ENCODE measurements at regions not wholly inside any gene's neighbourhood (a gene's known extent, or its start where the extent isn't known, plus 50 kb on each side); places are given as distances from the start of the nearest gene placed in this dataset.

DNA sequence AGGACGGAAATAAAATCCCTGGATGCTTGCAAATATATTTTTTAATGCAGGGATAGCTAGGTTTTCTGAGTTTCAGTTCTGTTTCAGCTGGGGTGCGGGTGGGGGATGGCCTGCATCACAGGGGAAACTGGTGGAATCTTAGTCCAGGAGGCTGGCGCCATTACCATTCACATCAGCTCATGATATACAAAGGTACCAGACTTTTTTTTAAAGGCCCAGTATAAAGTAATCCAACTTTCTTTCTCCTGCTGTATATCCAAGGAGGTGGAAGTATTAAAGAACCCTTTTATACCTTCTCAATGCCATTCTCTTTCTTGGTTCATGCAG is 343.8 kb downstream of the KCNRG start:
- in situ Hi-C loops (cut with MboI; ENCODE audit: low pct_unique_long_range_greater_than_20kb, low sequenced_read_pairs) = no loop called here
- DNase-seq = no peak

DNA sequence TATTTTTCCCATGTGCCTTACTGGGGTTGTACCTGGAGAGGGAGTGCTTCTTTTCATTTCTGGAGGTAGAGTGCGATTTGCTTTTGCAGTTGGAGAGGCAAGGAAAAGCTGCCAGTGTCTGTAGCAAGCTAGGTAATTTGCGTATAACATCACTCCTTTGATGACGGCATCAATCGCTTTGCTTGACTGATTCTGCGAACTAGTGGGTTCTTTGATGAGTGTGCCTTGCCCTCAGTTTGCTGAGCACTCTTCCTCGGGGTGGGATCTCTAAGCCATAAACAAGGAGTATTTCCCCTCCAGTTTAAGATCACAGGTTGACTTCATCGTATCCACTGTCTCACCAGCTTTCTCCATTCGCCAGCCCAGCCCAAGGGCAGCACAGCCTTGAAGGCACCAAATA is 344.5 kb downstream of the KCNRG start:
- in situ Hi-C loops (cut with MboI; ENCODE audit: low pct_unique_long_range_greater_than_20kb, low sequenced_read_pairs) = no loop called here
- no peak for DNase-seq

DNA sequence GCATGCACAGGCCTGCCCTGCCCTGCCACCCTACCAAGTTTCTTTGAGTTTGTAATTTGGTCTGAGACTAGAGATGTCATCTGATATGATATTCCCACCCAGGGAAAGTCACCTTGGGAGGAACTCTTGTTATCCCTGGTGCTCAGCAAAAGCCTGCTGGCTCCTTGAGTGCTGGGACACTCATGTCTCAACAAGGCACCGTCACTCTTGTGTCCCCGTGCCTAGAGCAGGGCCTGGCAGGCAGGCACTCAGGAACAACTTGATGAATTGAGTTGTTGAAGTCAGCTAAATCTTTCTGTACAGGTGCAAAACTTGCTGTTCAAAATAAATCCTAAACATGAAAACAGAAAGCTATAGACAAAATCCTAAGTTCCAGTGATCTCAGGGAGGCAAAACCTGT is 345.4 kb downstream of the KCNRG start:
- in situ Hi-C loops (cut with MboI; ENCODE audit: low pct_unique_long_range_greater_than_20kb, low sequenced_read_pairs) = no loop called here
- no peak for DNase-seq

DNA sequence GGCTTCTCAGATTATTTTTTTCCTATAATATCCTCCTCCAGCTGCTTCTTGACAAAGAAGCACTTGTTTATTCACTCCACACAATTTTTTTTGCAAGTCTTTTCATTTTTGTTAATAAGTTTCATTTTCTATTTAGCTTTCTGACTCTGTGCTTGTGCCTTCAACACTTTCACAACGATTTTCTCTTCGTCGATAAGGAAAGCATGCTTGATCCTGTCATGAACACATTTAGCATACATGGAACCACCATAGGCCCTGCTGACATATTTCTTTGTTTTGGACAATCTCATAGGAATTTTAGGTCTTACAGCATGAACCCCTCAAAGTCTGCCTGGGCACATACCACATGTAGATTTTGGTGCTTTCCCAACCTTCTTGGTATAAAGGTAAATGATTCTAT is 346.0 kb downstream of the KCNRG start:
- in situ Hi-C loops (cut with MboI; ENCODE audit: low pct_unique_long_range_greater_than_20kb, low sequenced_read_pairs) = no loop called here
- no peak for DNase-seq

DNA sequence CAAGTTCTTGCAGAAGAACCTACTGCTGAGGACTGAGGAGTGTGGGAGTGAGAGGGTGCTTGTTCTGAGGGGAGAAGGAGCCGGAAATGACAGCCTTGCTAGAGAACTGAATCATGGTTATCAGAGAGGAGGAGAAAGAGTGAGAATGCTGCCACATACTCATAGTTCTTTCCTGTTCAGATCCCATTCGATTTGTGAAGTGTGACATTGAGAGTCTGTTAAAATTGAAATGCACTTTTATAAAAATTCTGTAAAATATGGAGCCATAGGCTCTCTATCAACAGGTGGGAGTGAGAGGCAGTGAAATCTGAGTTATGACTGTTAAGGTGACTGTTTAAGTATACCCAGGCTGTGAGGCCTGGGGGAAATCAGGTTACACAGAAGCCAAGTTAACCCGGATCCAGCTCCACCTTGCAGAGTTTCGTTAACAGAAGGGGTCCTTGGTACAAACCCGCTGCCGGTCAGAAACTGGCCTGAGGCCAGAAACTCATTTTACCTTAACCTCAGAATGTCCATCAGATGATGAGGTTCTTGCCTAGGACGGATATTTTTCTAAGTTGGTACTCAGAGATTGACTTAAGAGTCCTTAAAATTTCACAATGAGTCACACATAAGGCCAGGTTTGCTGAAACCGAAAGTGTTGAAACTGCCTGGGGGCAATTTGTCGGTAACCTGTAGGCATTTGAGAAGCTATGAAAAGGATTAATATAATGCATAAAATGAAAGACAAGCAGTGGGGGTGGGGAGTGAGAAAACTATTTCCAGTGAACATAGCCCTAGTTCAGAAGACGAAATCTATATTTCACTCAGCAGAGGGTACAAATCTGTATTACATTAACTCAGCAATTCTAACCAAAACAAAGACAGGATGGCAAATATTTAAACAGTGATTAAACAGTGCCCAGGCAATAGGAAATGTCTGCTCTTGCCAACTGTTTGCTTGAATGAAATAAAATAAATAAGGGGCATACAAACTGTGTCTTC is 350.5 kb downstream of the KCNRG start:
- in situ Hi-C loops (cut with MboI; ENCODE audit: low pct_unique_long_range_greater_than_20kb, low sequenced_read_pairs) = no loop called here
- DNase-seq = no peak

DNA sequence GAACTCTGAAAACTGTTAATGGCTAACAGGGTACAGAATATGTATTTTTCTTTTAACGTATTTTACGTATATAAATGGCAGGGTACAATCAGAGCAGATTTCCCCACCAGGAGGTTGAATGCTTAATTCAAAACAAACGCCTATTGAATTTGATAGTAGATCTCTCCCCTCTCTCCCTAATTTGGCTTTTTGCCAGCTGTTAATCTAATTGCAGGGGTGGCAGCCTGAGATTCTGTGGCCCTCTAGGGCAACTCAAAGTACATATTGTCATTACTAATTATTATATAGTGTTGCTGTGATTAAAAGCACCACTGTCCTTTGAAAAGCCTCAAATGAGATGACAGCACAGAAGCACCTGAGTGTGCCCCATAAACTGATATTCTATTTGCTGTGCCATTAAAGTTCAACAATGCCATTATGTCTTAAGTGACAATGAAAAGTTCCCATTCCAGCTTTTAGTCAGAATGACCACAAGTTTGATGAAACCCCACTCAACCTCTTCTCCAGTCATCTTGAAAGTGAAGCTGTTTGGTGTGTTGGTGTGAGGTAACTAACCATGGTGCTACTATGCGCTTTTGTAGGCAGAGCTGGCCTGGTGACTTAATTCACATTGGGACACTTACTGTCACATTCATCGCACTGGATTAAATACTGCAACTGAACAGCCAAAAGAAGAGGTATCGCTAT is 351.4 kb downstream of the KCNRG start:
- DNase-seq = no peak
- in situ Hi-C loops (cut with MboI; ENCODE audit: low pct_unique_long_range_greater_than_20kb, low sequenced_read_pairs) = no loop called here

DNA sequence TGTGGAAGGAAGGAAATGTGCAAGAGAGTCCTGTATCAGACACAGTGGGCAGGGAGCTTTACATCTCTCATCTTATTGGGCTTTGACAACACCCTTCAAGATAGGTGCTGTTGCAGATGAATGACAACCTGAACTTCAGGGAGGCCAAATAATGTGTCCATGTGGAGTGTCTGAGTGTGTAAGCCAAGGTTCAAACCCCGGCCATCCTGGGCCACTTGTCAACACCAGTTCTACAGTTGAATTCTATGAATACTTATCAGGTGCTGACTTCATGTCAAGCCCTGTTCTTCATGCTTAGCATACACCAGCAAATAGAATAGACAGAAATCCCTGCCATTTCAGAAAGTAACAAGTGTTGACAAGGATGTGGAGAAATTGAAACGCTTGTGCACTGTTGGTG is 354.4 kb downstream of the KCNRG start:
- in situ Hi-C loops (cut with MboI; ENCODE audit: low pct_unique_long_range_greater_than_20kb, low sequenced_read_pairs) = no loop called here
- DNase-seq = no peak

DNA sequence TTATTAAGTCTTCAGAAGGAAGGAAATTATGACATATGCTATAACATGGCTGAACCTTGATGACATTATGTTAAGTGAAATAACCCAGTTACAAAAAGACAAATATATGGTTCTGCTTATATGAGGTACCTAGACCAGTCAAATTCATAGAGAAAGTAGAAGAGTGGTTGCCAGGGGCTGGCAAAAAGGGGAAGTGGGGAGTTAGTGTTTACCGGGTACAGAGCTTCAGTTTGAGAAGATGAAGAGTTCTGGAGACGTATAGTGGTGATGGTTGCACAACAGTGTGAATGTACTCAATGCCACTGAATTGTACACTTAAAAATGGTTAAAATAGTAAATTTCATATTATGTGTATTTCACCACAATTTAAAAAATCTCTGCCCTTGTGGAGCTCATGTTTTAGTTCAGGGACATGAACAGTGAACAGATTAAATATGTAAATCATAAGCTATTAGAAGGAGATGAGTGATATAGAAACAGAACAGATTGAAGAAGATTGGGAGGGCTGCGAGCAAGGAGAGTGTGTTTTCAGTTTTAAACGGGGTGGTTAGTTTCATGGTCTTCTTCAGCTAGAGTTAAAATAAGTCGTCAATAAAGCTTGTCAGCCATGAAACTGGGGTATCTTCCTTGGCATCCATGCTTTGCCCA is 355.2 kb downstream of the KCNRG start:
- in situ Hi-C loops (cut with MboI; ENCODE audit: low pct_unique_long_range_greater_than_20kb, low sequenced_read_pairs) = no loop called here
- DNase-seq = peak; percentile 70

DNA sequence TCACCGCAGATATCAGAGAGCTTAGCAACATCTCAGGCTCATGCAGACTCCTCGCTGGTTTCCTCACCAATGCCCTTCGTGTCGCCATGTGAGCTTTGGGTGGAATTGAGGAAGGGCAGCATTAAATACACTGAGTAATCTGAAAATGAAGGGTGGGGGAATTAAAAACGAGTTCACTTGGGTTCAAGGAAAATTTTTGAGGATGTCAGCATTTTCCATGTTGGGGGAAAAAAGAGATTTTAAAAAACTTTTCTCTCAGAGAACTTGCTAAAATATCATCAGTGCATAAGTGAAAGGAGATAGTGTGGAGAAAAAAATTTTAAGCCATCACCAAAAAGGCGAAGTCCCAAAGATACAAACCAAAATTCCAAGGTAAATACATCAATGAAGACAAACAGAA is 359.3 kb downstream of the KCNRG start:
- no peak for DNase-seq
- in situ Hi-C loops (cut with MboI; ENCODE audit: low pct_unique_long_range_greater_than_20kb, low sequenced_read_pairs) = no loop called here

DNA sequence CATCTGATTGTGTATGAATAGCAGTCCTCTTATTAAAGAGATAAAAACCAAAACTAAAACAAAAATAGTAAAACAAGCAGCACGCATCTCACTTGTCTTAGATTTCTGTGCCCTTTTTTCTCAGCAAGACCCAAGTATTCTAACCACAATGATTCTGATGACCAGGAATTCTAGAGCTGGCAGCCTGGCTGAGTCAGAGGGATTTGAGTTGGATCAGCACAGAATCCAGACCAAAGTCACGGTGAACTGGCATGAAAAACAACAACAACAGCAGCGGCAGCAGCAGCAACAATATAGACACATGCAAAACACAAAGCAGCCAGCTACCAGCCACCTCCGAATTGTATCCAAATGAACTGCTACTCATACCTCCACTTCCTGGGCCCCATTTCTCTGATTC is 360.5 kb downstream of the KCNRG start:
- in situ Hi-C loops (cut with MboI; ENCODE audit: low pct_unique_long_range_greater_than_20kb, low sequenced_read_pairs) = no loop called here
- DNase-seq = no peak

DNA sequence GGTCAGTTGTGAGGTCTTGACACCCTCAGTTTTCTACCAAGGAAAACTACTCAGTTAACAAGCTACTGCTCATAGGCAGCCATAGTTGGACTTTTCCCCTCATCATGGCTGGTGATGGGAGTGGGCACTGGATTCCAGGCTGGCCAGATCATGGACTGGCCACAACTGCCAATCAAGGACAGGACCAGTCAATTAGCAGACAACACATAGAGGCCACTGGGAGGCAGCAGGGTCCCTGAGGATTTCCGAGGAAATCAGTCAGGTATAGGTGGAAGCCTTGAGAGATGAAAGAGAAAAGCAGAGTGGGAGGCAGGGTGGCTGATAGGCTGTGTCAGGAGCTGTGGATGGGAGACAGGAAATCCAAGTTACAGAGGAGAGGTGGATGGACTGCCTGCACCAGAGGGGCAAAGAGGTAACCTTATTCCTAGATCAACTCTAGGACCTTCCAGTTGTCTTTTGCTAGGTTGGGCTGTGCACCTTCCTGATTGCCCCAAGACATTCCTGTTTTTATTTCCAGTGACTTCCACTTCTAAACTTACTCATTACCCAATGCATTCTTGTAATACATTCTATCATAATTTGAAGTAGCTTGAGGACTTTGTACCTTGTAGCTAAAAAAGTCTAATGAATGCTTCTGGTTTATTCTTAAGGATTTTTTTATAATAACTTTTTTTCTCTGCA is 361.8 kb downstream of the KCNRG start:
- in situ Hi-C loops (cut with MboI; ENCODE audit: low pct_unique_long_range_greater_than_20kb, low sequenced_read_pairs) = no loop called here
- no peak for DNase-seq

DNA sequence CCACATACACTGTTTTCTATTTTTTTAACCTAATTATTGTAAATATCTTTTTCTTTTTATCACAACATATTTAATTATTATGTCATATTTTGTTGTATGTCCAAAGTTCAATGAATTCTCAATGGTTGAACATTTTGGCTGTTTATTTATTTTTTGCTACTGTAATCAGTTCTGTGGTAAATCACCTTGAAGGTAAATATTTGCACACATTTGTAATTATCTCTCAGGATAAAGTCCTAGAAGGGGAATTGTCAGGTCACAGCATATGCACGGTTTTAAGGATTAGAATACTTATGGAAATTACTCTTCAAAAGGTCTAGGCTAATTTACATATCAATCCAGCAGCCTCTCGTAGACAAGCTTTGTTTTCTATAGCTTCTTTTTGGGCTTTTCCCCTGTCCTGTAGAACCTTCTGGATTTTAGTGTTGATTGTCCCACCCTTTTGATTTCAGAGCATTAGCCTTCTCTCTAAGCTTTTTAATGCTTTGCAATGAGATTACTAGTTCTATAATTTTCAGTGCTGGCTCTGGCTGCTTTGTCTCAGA is 362.6 kb downstream of the KCNRG start:
- in situ Hi-C loops (cut with MboI; ENCODE audit: low pct_unique_long_range_greater_than_20kb, low sequenced_read_pairs) = no loop called here
- DNase-seq = no peak

DNA sequence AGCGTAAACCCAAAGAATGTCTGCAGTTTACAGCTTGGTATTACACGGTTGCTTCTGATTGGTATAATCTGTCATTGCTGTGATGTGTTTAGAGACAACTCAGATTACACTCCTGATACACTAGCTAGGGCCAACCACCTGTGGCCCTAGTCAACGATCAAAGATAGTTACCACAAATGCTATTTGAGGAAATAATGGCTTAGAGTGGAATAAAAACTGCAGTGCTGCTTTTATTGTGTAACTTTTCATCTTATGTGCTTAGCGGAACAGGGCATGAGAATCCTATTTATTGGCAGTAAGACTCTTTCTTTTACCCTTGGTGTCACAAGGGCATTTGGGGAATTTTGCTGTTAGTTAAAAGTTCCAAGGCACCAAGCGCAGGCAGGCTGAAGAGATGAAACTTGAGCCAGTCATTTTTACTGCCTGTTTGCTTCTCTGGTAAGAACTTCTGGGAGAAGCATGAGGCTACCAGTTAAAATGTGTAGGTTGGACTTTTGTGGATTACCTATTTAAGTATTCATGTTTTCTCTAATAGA is 363.3 kb downstream of the KCNRG start:
- in situ Hi-C loops (cut with MboI; ENCODE audit: low pct_unique_long_range_greater_than_20kb, low sequenced_read_pairs) = no loop called here
- DNase-seq = no peak

DNA sequence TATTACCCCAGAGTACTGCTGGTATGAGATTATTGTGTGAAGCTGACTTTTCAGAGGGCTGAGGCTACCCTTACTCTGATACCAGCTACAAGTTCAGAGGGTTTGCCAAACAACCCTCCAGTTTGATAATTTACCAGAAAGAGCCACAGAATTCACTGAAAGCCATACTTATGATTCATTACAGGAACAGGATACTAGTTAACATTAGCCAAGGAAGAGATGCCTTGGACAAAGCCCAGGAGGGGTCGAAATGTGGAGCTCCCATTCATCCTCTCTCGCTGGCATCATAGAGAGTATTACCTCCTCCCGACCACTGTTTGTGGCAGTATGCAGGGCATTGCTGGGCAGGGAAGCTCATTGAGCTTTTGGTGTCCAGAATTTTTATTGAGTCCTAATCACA is 364.3 kb downstream of the KCNRG start:
- DNase-seq = no peak
- in situ Hi-C loops (cut with MboI; ENCODE audit: low pct_unique_long_range_greater_than_20kb, low sequenced_read_pairs) = no loop called here

DNA sequence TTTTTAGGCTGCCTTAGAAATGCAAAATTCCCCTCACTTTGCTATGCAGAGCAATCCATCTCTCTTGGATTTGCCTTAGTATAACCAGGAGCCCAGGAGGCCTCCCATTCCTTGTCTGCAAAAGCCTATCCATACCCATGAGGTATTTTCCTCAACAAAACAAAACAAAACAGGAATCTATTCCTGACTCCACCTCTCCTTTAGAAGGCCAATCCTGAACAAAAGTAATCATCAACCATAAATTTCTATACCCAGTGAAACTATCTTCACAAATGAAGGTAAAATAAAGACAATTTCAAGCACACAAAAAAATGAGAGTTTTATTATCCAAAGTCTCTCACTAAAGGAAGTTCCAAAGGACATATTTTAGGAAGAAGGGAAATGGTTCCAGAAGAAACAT is 365.7 kb downstream of the KCNRG start:
- DNase-seq = no peak
- in situ Hi-C loops (cut with MboI; ENCODE audit: low pct_unique_long_range_greater_than_20kb, low sequenced_read_pairs) = no loop called here

DNA sequence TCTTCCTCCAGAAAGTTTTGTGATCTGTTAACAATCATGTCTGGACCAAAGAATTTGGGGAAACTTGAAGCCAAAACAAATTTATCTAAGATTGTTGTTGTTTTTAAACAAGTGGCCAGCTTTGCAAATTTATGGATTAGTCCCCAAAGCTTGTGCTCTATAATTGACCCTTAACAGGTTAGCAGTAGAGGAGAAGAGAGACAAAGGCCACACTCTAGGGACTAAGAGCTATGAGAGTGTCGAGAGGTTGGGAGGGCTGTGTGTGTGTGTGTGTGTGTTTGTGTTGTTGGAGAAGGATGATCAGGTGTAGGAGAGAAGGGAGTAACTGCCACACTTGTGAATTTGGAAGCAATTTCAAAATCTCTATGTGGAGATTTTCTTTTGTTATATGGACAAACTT is 367.3 kb downstream of the KCNRG start:
- DNase-seq = no peak
- in situ Hi-C loops (cut with MboI; ENCODE audit: low pct_unique_long_range_greater_than_20kb, low sequenced_read_pairs) = no loop called here

DNA sequence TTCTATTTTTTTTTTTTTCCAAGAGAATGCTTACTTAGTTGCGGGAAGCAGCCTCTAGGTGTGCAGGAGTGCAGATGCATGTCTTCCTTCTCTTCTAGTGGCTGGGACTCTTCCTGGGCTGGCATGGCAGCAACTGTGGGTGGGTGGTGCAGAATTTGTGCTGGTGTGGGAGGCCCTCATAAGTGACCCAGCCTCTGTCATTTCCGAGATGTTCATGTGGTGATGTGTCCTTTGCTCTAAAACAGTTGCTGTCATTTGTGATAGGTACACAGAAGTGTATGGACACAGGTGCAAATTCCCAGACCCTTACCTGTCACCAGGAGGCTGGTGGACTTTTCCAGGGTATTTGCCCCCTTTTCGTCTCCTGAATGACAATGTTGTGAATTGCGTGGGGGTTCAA is 367.7 kb downstream of the KCNRG start:
- in situ Hi-C loops (cut with MboI; ENCODE audit: low pct_unique_long_range_greater_than_20kb, low sequenced_read_pairs) = no loop called here
- DNase-seq = no peak

DNA sequence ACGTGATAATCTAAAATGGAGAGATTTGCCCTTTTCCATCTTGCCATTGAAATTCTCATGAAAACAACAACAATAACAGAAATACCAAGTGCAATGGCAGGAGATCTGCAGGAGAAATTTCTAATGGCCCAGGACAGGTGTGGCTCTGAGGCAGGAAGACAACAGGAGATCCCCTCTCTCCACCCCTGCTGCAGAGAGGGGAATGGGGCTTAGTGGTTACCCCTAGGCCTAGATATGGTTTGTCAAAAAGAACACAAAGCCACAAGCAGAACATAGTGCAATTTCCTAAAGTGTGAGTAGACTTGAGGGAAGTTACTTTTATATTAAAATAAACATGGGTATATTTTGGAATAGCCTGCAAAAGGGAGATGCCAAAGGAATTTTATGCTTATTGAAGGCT is 369.5 kb downstream of the KCNRG start:
- in situ Hi-C loops (cut with MboI; ENCODE audit: low pct_unique_long_range_greater_than_20kb, low sequenced_read_pairs) = no loop called here
- no peak for DNase-seq

DNA sequence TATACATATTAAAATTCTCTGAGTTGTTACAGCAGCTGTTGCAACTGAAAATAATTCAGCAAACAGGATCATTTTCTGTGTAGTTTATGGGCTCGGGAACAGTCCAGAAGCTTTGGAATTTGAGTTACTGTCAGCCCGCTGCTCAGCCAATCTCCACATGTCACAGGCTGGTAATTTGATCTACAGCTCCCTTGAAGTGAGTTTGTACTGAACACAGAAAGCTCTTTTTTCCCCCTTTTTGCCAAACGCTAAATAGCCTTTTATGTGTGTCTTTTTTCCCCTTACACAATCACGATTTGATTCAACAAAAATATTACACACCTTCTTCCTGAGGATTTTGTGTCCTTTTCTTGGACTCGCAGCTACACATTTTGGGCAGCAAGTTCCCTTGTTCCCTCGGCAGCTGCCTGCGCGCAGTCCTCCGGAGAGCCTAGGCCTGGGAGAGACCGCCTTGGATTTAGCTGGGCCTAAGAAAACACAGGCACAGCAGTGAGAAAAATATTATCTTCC is 371.4 kb downstream of the KCNRG start:
- in situ Hi-C loops (cut with MboI; ENCODE audit: low pct_unique_long_range_greater_than_20kb, low sequenced_read_pairs) = no loop called here
- DNase-seq = no peak

Data from KBM-7 (cell line).